Type B pancreatic cell (in vitro differentiated cells): ENCODE measurements at regions not wholly inside any gene's neighbourhood (a gene's known extent, or its start where the extent isn't known, plus 50 kb on each side); places are given as distances from the start of the nearest gene placed in this dataset.
A peak's percentile ranks its signal among the peaks of the same experiment; 100 is the strongest.

Experiments used
- DNase-seq: peaks from one replicate; pipeline ENCODE4 v3.0.0; 2021; ENCODE audit warnings: mixed read lengths; ENCODE audit not compliant: unreplicated experiment; ENCODE audit errors: extremely low spot score
- H3K27ac Mint-ChIP-seq: 2 replicates; pipeline ENCODE4 v1.8.0; 2021; ENCODE audit warnings: mild to moderate bottlenecking, mixed read lengths
- H3K27me3 Mint-ChIP-seq: 2 replicates; pipeline ENCODE4 v1.8.0; 2021; ENCODE audit warnings: mixed read lengths
- H3K36me3 Mint-ChIP-seq: 2 replicates; pipeline ENCODE4 v1.8.0; 2021; ENCODE audit warnings: mixed read lengths
- H3K4me1 Mint-ChIP-seq: one replicate; pipeline ENCODE4 v1.8.0; 2021; ENCODE audit warnings: mixed read lengths; ENCODE audit not compliant: unreplicated experiment
- H3K4me3 Mint-ChIP-seq: 2 replicates; pipeline ENCODE4 v1.8.0; 2021; ENCODE audit warnings: mild to moderate bottlenecking, mixed read lengths
- H3K9me3 Mint-ChIP-seq: 2 replicates; pipeline ENCODE4 v1.8.0; 2021; ENCODE audit warnings: mixed read lengths
- CTCF ChIP-seq: fragments of 200-600 bp; sonication (generic); conservative IDR thresholded peaks from 2 replicates; pipeline ENCODE4 v1.5.0; 2021; ENCODE audit warnings: antibody characterized with exemption, mild to moderate bottlenecking

GRCh38 chr5:77569409-77569808 is 69.1 kb downstream of the OTP start:
- H3K27me3 Mint-ChIP-seq = peaks cover 30% of the 10 kb centered on the region
- no peaks in the 10 kb centered on the region for H3K9me3 Mint-ChIP-seq
- no peaks in the 10 kb centered on the region for H3K36me3 Mint-ChIP-seq
- DNase-seq = no peak
- no peak overlapping the region for H3K27ac Mint-ChIP-seq
- H3K4me1 Mint-ChIP-seq = no peaks in the 10 kb centered on the region
- no peak for TF ChIP-seq CTCF
- no peak overlapping the region for H3K4me3 Mint-ChIP-seq

- TF ChIP-seq CTCF = no peak
- Mint-ChIP-seq H3K4me1 (no peaks in the 10 kb centered on the region), H3K27me3 (peaks cover 25% of the 10 kb centered on the region), H3K9me3 (no peaks in the 10 kb centered on the region), H3K4me3 (no peak overlapping the region), H3K27ac (no peak overlapping the region), H3K36me3 (no peaks in the 10 kb centered on the region)
- no peak for DNase-seq
Observed at GRCh38 chr5:77568555-77568954, 70.0 kb downstream of the OTP start.

- no peak overlapping the region for H3K4me3 Mint-ChIP-seq
- no peak for TF ChIP-seq CTCF
Observed at GRCh38 chr5:77568082-77568481, 70.4 kb downstream of the OTP start.

GRCh38 chr5:77563475-77563874 is 71.4 kb upstream of the WDR41 start:
- no peaks in the 10 kb centered on the region for H3K9me3 Mint-ChIP-seq
- H3K4me3 Mint-ChIP-seq = no peak overlapping the region
- no peaks in the 10 kb centered on the region for H3K36me3 Mint-ChIP-seq
- H3K27me3 Mint-ChIP-seq = peaks cover 12% of the 10 kb centered on the region
- no peaks in the 10 kb centered on the region for H3K4me1 Mint-ChIP-seq
- no peak for DNase-seq
- TF ChIP-seq CTCF = no peak
- H3K27ac Mint-ChIP-seq = no peak overlapping the region

More at GRCh38 chr5:77568082-77568481, 70.4 kb downstream of the OTP start:
- no peaks in the 10 kb centered on the region for H3K36me3 Mint-ChIP-seq
- H3K4me1 Mint-ChIP-seq = no peaks in the 10 kb centered on the region
- no peaks in the 10 kb centered on the region for H3K9me3 Mint-ChIP-seq
- H3K27ac Mint-ChIP-seq = no peak overlapping the region
- no peak for DNase-seq
- peaks cover 22% of the 10 kb centered on the region for H3K27me3 Mint-ChIP-seq

- TF ChIP-seq CTCF = no peak
- H3K27me3 Mint-ChIP-seq = peaks cover 8% of the 10 kb centered on the region
- no peak overlapping the region for H3K4me3 Mint-ChIP-seq
- no peaks in the 10 kb centered on the region for H3K9me3 Mint-ChIP-seq
- no peaks in the 10 kb centered on the region for H3K4me1 Mint-ChIP-seq
- no peak for DNase-seq
- H3K36me3 Mint-ChIP-seq = no peaks in the 10 kb centered on the region
- no peak overlapping the region for H3K27ac Mint-ChIP-seq
Observed at GRCh38 chr5:77561965-77562364, 69.8 kb upstream of the WDR41 start.

GRCh38 chr5:77560677-77561263 is 68.7 kb upstream of the WDR41 start:
- H3K4me3 Mint-ChIP-seq = no peak overlapping the region
- peaks cover 8% of the 10 kb centered on the region for H3K27me3 Mint-ChIP-seq
- DNase-seq = no peak

More at GRCh38 chr5:77560677-77561263, 68.7 kb upstream of the WDR41 start:
- TF ChIP-seq CTCF = peak; percentile 82
- Mint-ChIP-seq H3K36me3 (no peaks in the 10 kb centered on the region), H3K4me1 (no peaks in the 10 kb centered on the region), H3K27ac (no peak overlapping the region), H3K9me3 (no peaks in the 10 kb centered on the region)
